ENCODE measurements at regions not wholly inside any gene's neighbourhood (a gene's known extent, or its start where the extent isn't known, plus 50 kb on each side); places are given as distances from the start of the nearest gene placed in this dataset.

DNA sequence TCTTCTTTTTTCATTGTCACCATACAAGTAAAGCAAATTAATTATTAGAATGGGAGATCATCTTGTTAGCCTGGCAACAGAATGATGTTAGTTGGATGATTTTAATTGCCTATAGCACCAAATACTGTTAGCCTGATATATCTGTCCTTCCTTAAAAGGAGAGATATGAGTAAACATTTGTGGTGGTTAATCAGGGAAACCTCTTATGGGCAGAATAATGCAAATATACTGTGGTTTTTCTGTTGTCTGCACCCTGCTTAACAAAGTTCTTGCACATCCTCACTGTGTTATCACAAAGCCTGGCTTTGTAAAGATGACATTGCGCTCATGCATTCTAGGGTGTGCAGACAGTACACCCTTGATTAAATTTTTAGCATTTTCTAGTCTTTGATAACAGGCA, 254.9 kb upstream of the SMC2 start:
- FAIRE-seq: no peak
- Histone ChIP-seq H3K4me1 (ENCODE audit: control insufficient read depth, extremely low read depth, insufficient read depth, low read length) (no peaks in the 10 kb centered on the region), H3K36me3 (ENCODE audit: control insufficient read depth in 2 of 2, extremely low read depth in 1 of 2, insufficient read depth in 2 of 2, low read length in 2 of 2) (no peaks in the 10 kb centered on the region), H3K9me3 (ENCODE audit: control insufficient read depth, low read depth, low read length) (no peaks in the 10 kb centered on the region), H4K20me1 (ENCODE audit: control insufficient read depth, extremely low read depth, insufficient read depth, low read length) (no peaks in the 10 kb centered on the region), H3K9me1 (ENCODE audit: control insufficient read depth, extremely low read depth, insufficient read depth, low read length) (no peaks in the 10 kb centered on the region), H2AFZ (ENCODE audit: control insufficient read depth, low read length) (no peak overlapping the region), H3K27ac (ENCODE audit: control insufficient read depth, insufficient read depth, low read length) (no peak overlapping the region), H3K79me2 (ENCODE audit: control insufficient read depth, insufficient read depth, low read length) (no peaks in the 10 kb centered on the region), H3K27me3 (ENCODE audit: control insufficient read depth, extremely low read depth, insufficient read depth, low read length) (no peaks in the 10 kb centered on the region), H3K9ac (ENCODE audit: control insufficient read depth, extremely low read depth, insufficient read depth, low read length) (no peak overlapping the region), H3K4me2 (ENCODE audit: control insufficient read depth, extremely low read depth, insufficient read depth, low read depth, low read length) (no peak overlapping the region), H3K4me3 (ENCODE audit: control insufficient read depth in 2 of 3, extremely low read depth in 1 of 3, insufficient read depth in 2 of 3, low read depth in 1 of 3, low read length in 3 of 3) (no peak overlapping the region)
- TF ChIP-seq, protein P1, sequence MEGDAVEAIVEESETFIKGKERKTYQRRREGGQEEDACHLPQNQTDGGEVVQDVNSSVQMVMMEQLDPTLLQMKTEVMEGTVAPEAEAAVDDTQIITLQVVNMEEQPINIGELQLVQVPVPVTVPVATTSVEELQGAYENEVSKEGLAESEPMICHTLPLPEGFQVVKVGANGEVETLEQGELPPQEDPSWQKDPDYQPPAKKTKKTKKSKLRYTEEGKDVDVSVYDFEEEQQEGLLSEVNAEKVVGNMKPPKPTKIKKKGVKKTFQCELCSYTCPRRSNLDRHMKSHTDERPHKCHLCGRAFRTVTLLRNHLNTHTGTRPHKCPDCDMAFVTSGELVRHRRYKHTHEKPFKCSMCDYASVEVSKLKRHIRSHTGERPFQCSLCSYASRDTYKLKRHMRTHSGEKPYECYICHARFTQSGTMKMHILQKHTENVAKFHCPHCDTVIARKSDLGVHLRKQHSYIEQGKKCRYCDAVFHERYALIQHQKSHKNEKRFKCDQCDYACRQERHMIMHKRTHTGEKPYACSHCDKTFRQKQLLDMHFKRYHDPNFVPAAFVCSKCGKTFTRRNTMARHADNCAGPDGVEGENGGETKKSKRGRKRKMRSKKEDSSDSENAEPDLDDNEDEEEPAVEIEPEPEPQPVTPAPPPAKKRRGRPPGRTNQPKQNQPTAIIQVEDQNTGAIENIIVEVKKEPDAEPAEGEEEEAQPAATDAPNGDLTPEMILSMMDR (optimal IDR thresholded peaks at IDR 0.05 in 1 of 3, IDR thresholded peaks at IDR 0.05 in 1 of 3, conservative IDR thresholded peaks at IDR 0.05 in 1 of 3; ENCODE audit: extremely low read depth in 1 of 3, insufficient read depth in 2 of 3, low read length in 3 of 3): no peak
- TF ChIP-seq EZH2 (IDR thresholded peaks at IDR 0.05; ENCODE audit: low read length): no peak
- DNase-seq (ENCODE audit: low read depth, low spot score): no peak
- dilution Hi-C loops (cut with MboI; ENCODE audit: extremely low pct_ligation_motif_present, low sequenced_read_pairs): no loop called here

DNA sequence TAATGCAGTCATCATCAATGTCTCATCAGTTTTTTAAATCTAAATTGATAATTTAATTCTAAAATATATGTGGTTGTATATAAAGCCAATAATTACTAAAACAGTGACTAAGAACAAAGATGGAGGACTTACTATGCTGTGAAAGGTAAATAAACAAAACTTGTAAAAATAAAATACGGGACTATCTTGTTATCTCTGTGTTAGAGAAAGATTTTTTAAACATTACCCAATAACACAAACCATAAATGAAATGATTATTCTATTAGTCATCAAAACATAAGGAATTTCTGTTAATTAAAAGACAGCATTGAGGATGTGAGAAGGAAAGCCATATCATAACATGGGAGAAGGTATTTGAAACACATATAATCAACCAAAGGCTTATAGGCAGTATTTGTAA, 226.2 kb upstream of the SMC2 start:
- no peak overlapping the region for H2AFZ ChIP-seq (ENCODE audit: control insufficient read depth, low read length)
- H3K79me2 ChIP-seq (ENCODE audit: control insufficient read depth, insufficient read depth, low read length): no peaks in the 10 kb centered on the region
- no peak overlapping the region for H3K27ac ChIP-seq (ENCODE audit: control insufficient read depth, insufficient read depth, low read length)
- H3K36me3 ChIP-seq (ENCODE audit: control insufficient read depth in 2 of 2, extremely low read depth in 1 of 2, insufficient read depth in 2 of 2, low read length in 2 of 2): no peaks in the 10 kb centered on the region
- dilution Hi-C loops (cut with MboI; ENCODE audit: extremely low pct_ligation_motif_present, low sequenced_read_pairs): no loop called here
- H3K9me1 ChIP-seq (ENCODE audit: control insufficient read depth, extremely low read depth, insufficient read depth, low read length): no peaks in the 10 kb centered on the region
- TF ChIP-seq, protein P1 (optimal IDR thresholded peaks at IDR 0.05 in 1 of 3, IDR thresholded peaks at IDR 0.05 in 1 of 3, conservative IDR thresholded peaks at IDR 0.05 in 1 of 3; ENCODE audit: extremely low read depth in 1 of 3, insufficient read depth in 2 of 3, low read length in 3 of 3): no peak
- no peak for TF ChIP-seq EZH2 (IDR thresholded peaks at IDR 0.05; ENCODE audit: low read length)
- no peak overlapping the region for H3K4me3 ChIP-seq (ENCODE audit: control insufficient read depth in 2 of 3, extremely low read depth in 1 of 3, insufficient read depth in 2 of 3, low read depth in 1 of 3, low read length in 3 of 3)
- no peaks in the 10 kb centered on the region for H3K9me3 ChIP-seq (ENCODE audit: control insufficient read depth, low read depth, low read length)
- H3K4me2 ChIP-seq (ENCODE audit: control insufficient read depth, extremely low read depth, insufficient read depth, low read depth, low read length): no peak overlapping the region
- no peaks in the 10 kb centered on the region for H3K4me1 ChIP-seq (ENCODE audit: control insufficient read depth, extremely low read depth, insufficient read depth, low read length)
- no peaks in the 10 kb centered on the region for H3K27me3 ChIP-seq (ENCODE audit: control insufficient read depth, extremely low read depth, insufficient read depth, low read length)
- DNase-seq (ENCODE audit: low read depth, low spot score) (no peak), FAIRE-seq (no peak)
- H3K9ac ChIP-seq (ENCODE audit: control insufficient read depth, extremely low read depth, insufficient read depth, low read length): no peak overlapping the region
- H4K20me1 ChIP-seq (ENCODE audit: control insufficient read depth, extremely low read depth, insufficient read depth, low read length): no peaks in the 10 kb centered on the region

Data from keratinocyte (primary cell).